Stimulated activated CD8-positive, alpha-beta memory T cell treated with anti-CD3 and anti-CD28 coated beads, Interleukin-15, amount 100 ng/mL, for 4 hours (primary cell): ENCODE measurements at regions not wholly inside any gene's neighbourhood (a gene's known extent, or its start where the extent isn't known, plus 50 kb on each side); places are given as distances from the start of the nearest gene placed in this dataset.

Experiments
- DNase-seq, 2 donors: peaks; one replicate each; pipeline ENCODE4 v3.0.0-alpha.2; 2020; ENCODE audit warnings: low read depth in 2 of 2

GRCh38 chr3:95923496-95924210 is 890.7 kb upstream of the EPHA6 start:
- no peak for DNase-seq

- no peak for DNase-seq
Observed at GRCh38 chr3:95926904-95927501, 887.4 kb upstream of the EPHA6 start.

- no peak for DNase-seq
Observed at GRCh38 chr3:95934181-95934580, 880.2 kb upstream of the EPHA6 start.

- DNase-seq: no peak
Observed at GRCh38 chr3:95939235-95939809, 875.1 kb upstream of the EPHA6 start.

DNA sequence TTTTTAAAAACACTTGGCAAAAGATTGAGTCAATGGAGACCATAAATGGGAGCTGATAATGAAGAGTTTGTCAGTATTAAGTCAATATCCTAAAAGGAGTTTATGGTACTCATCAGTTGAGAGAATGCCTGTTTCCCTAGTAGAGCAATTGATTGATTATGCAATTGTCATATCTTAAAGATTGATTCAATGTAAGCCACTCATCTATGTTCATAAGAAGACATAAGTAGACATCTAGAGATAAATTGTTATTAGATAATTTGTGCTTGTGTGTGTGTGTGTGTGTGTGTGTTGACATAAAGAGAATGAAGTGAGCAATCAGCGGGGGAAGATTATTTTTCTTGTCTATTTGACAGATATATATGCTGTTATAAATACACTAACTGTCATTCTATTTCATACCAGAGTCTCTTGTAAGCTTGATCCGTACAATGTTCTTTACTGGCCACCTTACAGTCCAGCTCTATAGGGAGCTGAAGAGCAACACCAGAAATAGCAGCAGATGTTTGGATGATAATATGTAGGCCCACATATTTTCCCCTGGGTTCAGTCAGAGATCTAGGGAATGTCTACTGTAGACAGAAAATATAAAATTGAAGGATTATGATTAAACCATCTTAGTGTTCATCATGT is 848.6 kb upstream of the EPHA6 start:
- no peak for DNase-seq

DNA sequence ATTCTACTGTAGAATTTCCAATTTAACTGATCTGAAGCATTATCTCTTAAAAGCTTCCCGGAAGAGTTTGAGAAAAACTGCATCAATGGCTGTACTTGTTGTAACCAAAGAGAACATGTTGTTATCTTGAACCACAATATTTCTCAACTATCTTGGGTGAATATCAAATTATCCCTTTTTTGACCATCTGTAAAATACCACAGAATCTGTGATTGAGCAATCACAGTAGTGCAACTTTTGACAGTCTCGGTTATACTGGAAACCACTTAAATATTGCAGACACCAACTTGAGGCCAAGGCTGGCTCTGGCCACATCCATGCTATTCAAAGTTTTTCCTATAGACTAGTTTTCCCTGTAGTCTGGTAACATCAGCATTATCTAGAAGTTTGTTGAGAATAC is 842.8 kb upstream of the EPHA6 start:
- no peak for DNase-seq

- DNase-seq: no peak
Observed at GRCh38 chr3:95994338-95994737, 820.1 kb upstream of the EPHA6 start.

DNA sequence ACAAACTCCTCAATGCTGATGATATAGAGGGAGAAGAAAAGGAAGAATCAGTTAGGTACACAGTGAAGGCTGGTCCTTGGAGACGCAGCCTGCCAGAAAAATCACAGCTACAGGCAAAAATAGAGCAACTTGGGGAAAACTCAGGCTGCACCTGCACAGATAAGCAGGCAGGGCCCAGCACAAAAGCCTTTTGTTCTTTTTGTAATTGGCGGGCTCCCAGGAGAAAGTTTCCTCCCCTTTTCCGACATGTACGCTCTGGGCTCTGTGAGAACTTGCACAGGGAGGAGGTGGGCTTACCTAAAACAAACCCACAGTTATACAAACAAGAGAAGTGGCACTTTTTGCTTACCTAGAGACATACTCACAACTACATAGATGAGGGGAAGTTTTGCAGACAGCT is 813.4 kb upstream of the EPHA6 start:
- no peak for DNase-seq

GRCh38 chr3:96007650-96008195 is 806.7 kb upstream of the EPHA6 start:
- DNase-seq: no peak

GRCh38 chr3:96012939-96013338 is 801.5 kb upstream of the EPHA6 start:
- DNase-seq: no peak

GRCh38 chr3:96017556-96017955 is 796.8 kb upstream of the EPHA6 start:
- no peak for DNase-seq

DNA sequence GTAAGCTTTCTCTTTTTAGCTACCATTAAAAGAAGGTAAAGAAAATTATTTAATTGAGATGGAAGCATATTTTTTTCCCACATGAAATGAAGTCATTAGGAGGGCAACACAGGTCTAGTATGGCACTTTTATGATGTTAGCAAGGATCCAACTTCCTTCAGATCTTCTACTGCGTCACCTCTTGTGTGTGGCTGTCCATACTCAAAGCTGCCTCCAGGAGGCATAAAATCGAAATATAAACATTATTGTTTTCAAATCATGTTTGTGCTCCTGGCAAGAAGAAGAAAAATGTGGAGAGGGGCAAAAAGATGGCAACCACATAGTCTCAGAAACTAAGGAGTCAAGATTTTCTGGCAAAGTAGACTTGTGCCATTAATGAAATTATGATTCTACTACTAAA is 791.7 kb upstream of the EPHA6 start:
- no peak for DNase-seq

- no peak for DNase-seq
Observed at GRCh38 chr3:96027718-96028117, 786.7 kb upstream of the EPHA6 start.

- DNase-seq: no peak
Observed at GRCh38 chr3:96039632-96040031, 774.8 kb upstream of the EPHA6 start.

GRCh38 chr3:96059301-96059700 is 755.1 kb upstream of the EPHA6 start:
- DNase-seq: no peak

DNA sequence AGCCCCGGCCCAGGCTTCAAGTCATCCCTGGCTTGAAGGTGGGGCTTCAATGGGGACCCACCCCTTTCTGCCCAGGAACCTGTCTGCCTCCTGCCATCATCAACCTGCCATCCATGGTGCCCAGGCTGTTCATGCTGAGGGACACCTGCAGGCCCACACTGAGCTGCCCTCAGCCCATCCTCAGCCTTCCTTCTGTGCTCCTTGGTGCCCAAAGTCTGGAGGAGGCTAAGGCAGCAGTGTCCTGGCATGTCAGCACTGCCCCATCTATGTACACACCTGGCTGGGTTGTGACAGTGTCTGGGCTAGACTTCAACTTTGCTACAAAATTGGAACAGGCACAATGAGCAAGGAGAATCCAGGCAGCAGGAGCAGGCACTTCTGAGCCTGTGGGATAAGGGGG is 745.3 kb upstream of the EPHA6 start:
- no peak for DNase-seq

GRCh38 chr3:96070678-96071077 is 743.7 kb upstream of the EPHA6 start:
- DNase-seq: no peak

- no peak for DNase-seq
Observed at GRCh38 chr3:96071097-96071496, 743.3 kb upstream of the EPHA6 start.

GRCh38 chr3:96072226-96072625 is 742.2 kb upstream of the EPHA6 start:
- no peak for DNase-seq

GRCh38 chr3:96083610-96084009 is 730.8 kb upstream of the EPHA6 start:
- DNase-seq: no peak

- DNase-seq: no peak
Observed at GRCh38 chr3:96086018-96086417, 728.4 kb upstream of the EPHA6 start.

DNA sequence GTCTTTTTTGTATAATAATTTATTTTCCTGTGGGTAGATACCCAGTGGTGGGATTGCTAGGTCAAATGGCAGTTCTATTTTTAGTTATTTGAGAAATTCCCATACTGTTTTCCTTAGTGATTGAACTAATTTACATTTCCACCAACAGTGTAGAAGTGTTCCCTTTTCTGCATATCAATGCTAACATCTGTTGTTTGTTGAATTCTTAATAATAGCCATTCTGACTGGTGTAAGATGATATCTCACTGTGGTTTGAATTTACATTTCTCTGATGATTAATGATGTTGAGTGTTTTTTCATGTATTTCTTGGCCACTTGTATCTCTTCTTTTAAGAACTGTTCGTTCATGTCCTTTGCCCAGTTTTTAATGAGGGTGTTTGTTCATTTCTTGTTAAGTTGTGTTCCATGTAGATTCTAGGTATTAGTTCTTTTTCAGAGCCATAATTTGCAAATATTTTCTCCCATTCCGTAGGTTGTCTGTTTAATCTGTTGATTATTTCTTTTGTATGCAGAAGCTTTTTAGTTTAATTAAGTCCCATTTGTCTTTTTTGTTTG is 713.3 kb upstream of the EPHA6 start:
- no peak for DNase-seq
